Thyroid gland (tissue), 4 donors: ENCODE measurements at regions not wholly inside any gene's neighbourhood (a gene's known extent, or its start where the extent isn't known, plus 50 kb on each side); places are given as distances from the start of the nearest gene placed in this dataset.

Source experiments
- POLR2A ChIP-seq, 2 donors: fragments of 450-650 bp; IDR thresholded peaks; one replicate each; pipeline ENCODE4 v1.6.1; 2017; ENCODE audit warnings: antibody characterized with exemption in 2 of 2, mild to moderate bottlenecking in 2 of 2, moderate library complexity in 1 of 2
- TF ChIP-seq, protein P1 (sequence below), 6 experiments: fragments of 200-600 bp in 3 of 6; fragments of 450-650 bp in 3 of 6; sonication (generic) in 3 of 6; IDR thresholded peaks; one replicate each; pipeline ENCODE4 v1.5.1; 2016 to 2019; ENCODE audit warnings: antibody characterized with exemption in 6 of 6, mild to moderate bottlenecking in 2 of 6, inconsistent platforms in 1 of 6, moderate library complexity in 1 of 6

DNA sequence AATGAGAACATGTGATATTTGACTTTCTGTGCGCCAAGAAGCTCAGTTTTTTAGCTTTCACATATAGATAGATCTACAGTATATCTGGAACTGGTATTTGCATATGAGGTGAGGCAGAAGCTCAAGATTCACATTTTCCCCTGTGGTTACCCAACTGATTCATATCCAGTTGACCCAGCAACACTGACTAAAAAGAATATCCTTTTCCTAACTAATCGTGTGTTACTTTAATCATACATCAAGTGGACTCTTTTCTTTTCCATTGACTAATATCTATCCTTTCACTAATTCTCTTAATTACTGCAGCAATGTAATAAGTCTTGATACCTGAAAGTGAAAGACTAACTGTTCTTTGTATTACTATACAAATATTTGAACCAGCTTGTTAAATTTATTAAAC, 236.1 kb downstream of the AEBP2 start:
- TF ChIP-seq, protein P1, sequence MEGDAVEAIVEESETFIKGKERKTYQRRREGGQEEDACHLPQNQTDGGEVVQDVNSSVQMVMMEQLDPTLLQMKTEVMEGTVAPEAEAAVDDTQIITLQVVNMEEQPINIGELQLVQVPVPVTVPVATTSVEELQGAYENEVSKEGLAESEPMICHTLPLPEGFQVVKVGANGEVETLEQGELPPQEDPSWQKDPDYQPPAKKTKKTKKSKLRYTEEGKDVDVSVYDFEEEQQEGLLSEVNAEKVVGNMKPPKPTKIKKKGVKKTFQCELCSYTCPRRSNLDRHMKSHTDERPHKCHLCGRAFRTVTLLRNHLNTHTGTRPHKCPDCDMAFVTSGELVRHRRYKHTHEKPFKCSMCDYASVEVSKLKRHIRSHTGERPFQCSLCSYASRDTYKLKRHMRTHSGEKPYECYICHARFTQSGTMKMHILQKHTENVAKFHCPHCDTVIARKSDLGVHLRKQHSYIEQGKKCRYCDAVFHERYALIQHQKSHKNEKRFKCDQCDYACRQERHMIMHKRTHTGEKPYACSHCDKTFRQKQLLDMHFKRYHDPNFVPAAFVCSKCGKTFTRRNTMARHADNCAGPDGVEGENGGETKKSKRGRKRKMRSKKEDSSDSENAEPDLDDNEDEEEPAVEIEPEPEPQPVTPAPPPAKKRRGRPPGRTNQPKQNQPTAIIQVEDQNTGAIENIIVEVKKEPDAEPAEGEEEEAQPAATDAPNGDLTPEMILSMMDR (IDR thresholded peaks at IDR 0.05): no peak
- TF ChIP-seq POLR2A (IDR thresholded peaks at IDR 0.05): no peak
